NCI-H1417 treated with DMSO at 0.1 percent for 48 hours (cell line): ENCODE measurements at regions not wholly inside any gene's neighbourhood (a gene's known extent, or its start where the extent isn't known, plus 50 kb on each side); places are given as distances from the start of the nearest gene placed in this dataset.

Experiments used
- DNase-seq: peaks from one replicate; lab custom pipeline; 2025; lab: John Stamatoyannopoulos, UW

DNA sequence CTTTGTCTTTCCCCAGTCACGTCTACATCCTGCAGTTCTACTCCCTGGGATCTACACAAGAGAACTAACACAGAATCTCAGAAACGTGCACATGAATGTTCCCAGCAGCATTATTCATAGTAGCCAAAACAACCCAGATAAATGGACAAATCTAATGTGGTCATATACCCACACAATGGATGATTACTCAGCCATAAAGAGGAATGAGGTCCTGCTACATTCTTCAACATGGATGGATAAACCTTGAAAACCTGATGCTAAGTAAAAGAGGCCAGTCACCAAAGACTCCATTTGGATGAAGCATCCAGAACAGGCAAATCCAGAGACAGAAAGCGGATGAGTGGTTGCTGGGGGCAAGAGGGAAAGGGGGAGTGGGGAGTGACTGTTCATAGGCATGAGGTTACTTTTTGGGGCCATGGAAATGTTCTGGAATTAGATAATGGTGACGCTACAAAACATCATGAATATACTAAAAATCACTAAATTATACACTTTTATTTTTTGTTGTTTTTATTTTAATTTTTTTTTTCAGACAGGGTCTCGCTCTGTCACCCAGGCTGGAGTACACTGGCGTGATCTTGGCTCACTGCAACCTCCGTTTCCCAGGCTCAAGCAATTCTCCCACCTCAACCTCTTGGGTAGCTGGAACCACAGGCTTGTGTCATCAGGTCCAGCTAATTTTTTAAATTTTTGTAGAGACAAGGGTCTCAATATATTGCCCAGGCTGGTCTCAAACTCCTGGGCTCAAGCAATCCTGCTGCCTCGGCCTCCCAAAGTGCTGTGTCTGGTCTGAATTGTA lies 50.8 kb upstream of the DSN1 start:
- DNase-seq, result no peak

DNA sequence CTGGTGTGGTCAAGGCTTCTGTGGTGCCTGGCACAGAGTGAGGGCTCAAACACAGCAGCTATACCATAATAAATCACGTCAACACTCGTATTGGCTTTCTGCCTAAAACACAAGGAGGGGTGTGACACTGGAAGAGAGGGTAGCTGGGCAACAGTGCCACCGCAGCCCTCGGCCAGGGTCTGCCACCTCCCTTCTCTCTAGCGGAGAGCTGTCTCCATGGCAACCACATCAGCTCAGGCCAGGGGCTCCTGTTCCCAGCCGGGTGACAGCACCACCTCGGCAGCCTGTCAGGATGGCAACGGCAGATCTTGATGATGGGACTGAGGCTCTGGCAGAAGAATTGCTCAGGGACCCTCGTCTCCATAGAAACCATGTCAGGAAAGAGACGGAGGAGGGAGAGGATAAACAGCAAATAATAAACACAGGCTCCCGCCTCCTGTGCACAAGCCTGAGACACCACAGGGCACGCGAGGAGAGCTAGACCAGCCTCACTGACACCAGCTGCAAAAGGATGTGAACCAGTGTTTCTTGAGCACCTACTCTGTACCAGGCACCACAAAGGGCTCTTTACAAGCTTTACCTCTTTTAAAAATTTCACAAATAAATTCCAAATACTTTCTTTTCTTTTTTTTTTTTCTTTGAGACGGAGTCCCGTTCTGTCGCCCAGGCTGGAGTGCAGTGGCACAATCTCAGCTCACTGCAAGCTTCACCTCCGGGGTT lies 50.4 kb upstream of the TLDC2 start:
- DNase-seq, result peak; percentile 93
